GM10248 (cell line): ENCODE measurements at regions not wholly inside any gene's neighbourhood (a gene's known extent, or its start where the extent isn't known, plus 50 kb on each side); places are given as distances from the start of the nearest gene placed in this dataset.
A peak's percentile ranks its signal among the peaks of the same experiment; 100 is the strongest.
"Not testable (repeated sequence)": the region's sequence is repeated elsewhere in the genome, so short reads cannot be mapped to it uniquely, and the experiment has no call there.

Experiments used
- CTCF ChIA-PET: fragments of 300-600 bp; sonication (Branson Sonifier 250); formaldehyde crosslinking; extraction: SDS; loops from one replicate; lab custom pipeline; 2021; ENCODE audit warnings: antibody characterized with exemption; lab: Yijun Ruan, JAX
- POLR2A ChIA-PET: fragments of 350-650 bp; sonication (Branson Sonifier 250); formaldehyde crosslinking; extraction: SDS; loops from one replicate; lab custom pipeline; 2020; ENCODE audit warnings: antibody characterized with exemption; lab: Yijun Ruan, JAX
- DNase-seq: peaks from one replicate; pipeline ENCODE4 v3.0.0; 2012; ENCODE audit errors: extremely low spot score
- CTCF ChIP-seq: IDR thresholded peaks from 2 replicates; pipeline ENCODE4 v1.5.1; 2012; ENCODE audit warnings: mild to moderate bottlenecking, low read depth; ENCODE audit errors: extremely low read depth, missing control alignments, control extremely low read depth

- DNase-seq: no peak
- POLR2A ChIA-PET: no interaction called here
- no peak for TF ChIP-seq CTCF
- CTCF ChIA-PET: no interaction called here
Measured at GRCh38 chr1:221541296-221541695, 200.6 kb downstream of the DUSP10 start.

DNA sequence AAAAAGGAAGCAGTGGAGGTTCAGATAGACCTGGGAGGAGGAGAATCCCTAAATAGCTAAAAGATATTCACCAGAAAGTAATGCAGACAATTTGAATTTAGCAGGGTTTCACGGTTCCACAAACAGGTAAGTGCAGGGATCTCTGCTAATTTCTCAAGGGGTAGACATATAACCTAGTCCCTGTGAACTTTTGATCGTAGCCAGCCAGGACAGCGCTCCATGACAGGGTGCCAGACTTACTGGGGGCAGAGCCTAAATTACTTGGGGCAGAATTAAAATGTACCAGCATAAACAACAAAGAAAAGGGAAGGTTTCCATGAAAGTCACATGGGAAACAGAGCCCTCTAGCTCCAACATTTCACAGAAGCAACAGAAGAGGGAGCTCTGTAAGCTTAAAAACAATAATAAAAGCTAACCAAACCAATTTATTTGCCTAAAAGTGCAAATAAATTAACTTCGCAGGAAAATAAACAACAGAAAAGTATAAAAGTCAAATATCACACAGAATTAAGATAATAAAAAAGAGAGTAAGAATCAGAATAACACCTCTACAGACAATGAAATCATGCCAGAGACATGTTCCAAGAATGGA lies 198.3 kb downstream of the DUSP10 start:
- DNase-seq: peak; percentile 27
- peak; percentile 24 for TF ChIP-seq CTCF
- ChIA-PET POLR2A (no interaction called here), CTCF (interaction anchor here (0.9 to 2.0 kb wide), 9 partner anchors 10 to 912 kb away, joined by 3 to 6 read pairs (median 4); partner anchors contain the start of gene DUSP10)

DNA sequence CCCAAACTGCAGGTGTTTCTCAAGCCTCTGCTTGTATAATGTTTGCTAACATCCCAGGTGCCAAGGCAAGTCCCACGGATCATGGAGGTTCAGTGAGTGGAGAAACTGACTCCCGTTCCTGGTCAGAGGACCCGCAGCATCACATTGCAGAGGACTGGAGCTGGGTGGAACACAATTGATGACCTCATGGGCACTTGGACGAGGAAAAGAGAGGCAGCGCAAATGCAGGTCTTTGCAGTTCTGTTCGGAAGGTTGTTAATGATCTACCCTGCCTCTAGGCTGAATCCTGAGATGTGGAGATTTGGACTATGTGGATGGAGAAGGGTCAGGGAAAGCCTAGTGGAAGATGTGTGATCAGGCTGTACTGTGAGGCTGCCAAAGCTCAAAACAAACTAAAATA lies 192.9 kb downstream of the DUSP10 start:
- TF ChIP-seq CTCF: no peak
- POLR2A ChIA-PET: no interaction called here
- CTCF ChIA-PET: interaction anchor here (0.6 to 1.0 kb wide), 2 partner anchors 17 to 915 kb away, joined by 3 to 5 read pairs; no protein-coding TSS in a partner anchor
- no peak for DNase-seq

DNA sequence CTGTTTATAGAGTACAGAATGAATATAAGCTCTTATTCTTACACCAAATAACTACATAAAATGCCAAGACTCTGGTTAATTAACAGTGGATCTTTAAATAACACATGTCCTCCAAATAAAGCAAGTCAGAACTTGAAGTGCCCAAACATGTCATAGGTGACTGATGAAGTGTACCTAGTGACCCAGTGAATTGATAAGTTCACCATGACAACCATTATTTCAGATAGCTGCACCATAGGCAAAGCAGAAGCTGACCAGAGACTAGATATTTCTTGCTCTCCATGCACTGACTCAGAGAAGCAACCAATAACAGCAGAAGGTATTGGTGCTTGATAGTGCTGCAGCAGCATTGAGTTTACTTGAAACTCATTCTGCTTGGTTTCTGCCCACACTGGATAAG lies 192.1 kb downstream of the DUSP10 start:
- DNase-seq: no peak
- POLR2A ChIA-PET: no interaction called here
- no peak for TF ChIP-seq CTCF
- CTCF ChIA-PET: interaction anchor here (1.0 kb wide), 1 partner anchor 10 kb away, joined by 3 read pairs; no protein-coding TSS in a partner anchor

GRCh38 chr1:221552792-221553191 lies 189.1 kb downstream of the DUSP10 start:
- CTCF ChIA-PET: interaction anchor here (1.2 kb wide), 1 partner anchor 618 kb away, joined by 3 read pairs; no protein-coding TSS in a partner anchor
- POLR2A ChIA-PET, DNase-seq: not testable (repeated sequence)

DNA sequence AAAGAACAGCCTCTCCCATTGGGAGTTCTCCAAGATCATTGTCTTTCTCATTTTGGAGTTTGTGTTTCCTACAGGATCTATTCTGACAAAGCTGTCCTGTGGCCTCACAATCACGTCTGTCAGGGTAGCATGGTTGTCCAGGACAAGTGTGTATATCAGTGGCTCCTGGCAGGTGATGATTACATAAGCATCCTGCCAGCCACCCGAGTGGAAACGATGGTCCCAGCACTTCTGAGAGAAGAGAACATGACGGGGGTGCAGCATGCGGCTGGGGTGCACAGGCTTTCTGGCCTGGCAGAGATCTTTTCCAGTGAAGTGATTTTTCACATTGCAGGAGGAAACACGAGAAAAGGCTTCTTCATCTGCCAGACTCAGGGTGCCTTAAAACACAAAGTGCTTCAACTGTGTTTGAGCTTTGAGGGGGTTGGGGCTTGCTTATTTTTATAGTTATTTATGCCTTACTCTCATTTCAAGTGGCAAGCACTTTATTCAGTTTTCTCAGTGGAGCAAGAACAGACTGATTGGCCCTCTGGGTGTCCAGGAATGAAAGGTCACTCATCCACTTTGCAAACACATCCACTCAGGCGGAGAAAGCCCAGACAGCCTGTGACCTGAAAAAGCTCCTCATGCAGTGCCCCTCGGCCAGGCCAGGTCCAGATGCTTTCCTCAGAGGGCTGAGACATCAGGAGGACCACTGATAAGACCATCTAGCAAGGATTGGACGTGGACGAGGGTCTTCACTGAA lies 186.0 kb downstream of the DUSP10 start:
- TF ChIP-seq CTCF: no peak
- POLR2A ChIA-PET: no interaction called here
- DNase-seq: no peak
- CTCF ChIA-PET: interaction anchor here (1.2 to 1.6 kb wide), 2 partner anchors 14 to 16 kb away, joined by 3 to 8 read pairs; no protein-coding TSS in a partner anchor

- no peak for DNase-seq
- ChIA-PET POLR2A (no interaction called here), CTCF (interaction anchor here (1.6 kb wide), 1 partner anchor 13 kb away, joined by 8 read pairs; no protein-coding TSS in a partner anchor)
- TF ChIP-seq CTCF: no peak
Measured at GRCh38 chr1:221556435-221556834, 185.5 kb downstream of the DUSP10 start.
